ENCODE measurements at regions not wholly inside any gene's neighbourhood (a gene's known extent, or its start where the extent isn't known, plus 50 kb on each side); places are given as distances from the start of the nearest gene placed in this dataset.

DNA sequence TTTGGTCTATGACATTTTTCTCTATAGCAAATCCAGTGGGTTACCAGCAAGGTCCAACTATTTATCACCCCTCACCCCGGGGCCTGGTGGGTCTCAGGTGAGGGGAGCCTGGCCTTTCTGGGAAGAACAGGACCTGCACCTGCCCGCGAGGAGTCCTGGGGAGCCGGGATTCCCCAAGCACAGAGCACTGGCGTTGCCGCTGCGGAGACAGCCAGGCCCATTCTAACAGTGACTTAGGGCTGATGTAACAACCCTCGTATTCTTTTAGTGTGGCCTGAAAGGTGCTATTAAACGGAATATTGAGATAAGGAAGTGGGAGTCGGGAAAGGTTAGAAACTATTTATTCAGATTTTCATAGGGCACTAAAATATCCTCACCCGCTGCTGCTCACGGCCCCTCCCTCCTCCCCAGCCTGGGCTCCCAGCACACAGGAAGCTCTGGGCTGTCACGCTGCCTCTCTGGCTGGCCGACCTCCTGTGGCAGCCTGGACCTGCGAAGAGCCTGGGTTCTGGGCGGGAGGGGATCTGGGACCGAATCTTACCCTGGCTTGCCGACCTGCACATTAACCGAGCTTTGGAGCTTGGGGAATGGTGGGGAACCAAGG, 141.2 kb downstream of the MIAT start:
- no peaks in the 10 kb centered on the region for H3K79me2 ChIP-seq (ENCODE audit: control insufficient read depth in 1 of 2, insufficient read depth in 2 of 2, low read length in 2 of 2)
- H2BK15ac ChIP-seq (ENCODE audit: low read length), result no peak overlapping the region
- H3K18ac ChIP-seq (ENCODE audit: extremely low read depth, low read length), result peak overlapping the region; percentile 21; the same call in 1 of the 2 replicates
- H3K14ac ChIP-seq (ENCODE audit: insufficient read length), result no peak overlapping the region
- 63% methylated on average over 19 of the region's 19 CpGs; no CpG with 5 or more reads in 1 of the 2 experiments for WGBS, 2 experiments (ENCODE audit: extremely low coverage in 1 of 2, insufficient coverage in 1 of 2, insufficient read length in 1 of 2, insufficient replicate concordance in 2 of 2, low coverage in 1 of 2, low lambda C conversion rate in 2 of 2, missing lambda C conversion rate in 1 of 2)
- no peak overlapping the region; the same call in 1 of the 2 replicates for H2BK5ac ChIP-seq (ENCODE audit: low read depth, low read length)
- no peak overlapping the region for H2AK5ac ChIP-seq (ENCODE audit: low read depth, low read length)
- H2BK120ac ChIP-seq (replicated peaks; ENCODE audit: low read depth, low read length), result no peak overlapping the region
- H3K36me3 ChIP-seq (ENCODE audit: control insufficient read depth in 2 of 4, insufficient read depth in 4 of 4, low read length in 3 of 4), result no peaks in the 10 kb centered on the region
- H2BK12ac ChIP-seq (ENCODE audit: low read depth, low read length), result no peak overlapping the region; the same call in 1 of the 2 replicates
- POLR2A ChIA-PET (ENCODE audit: partially characterized antibody), result no interaction called here
- H3K79me1 ChIP-seq (ENCODE audit: low read depth, low read length), result no peaks in the 10 kb centered on the region
- no peak overlapping the region for H2BK20ac ChIP-seq (ENCODE audit: low read length)
- no peak overlapping the region for H3K4me3 ChIP-seq (ENCODE audit: extremely low read depth in 1 of 4, insufficient read depth in 2 of 4, low read depth in 3 of 4, low read length in 4 of 4)
- H4K91ac ChIP-seq (replicated peaks; ENCODE audit: insufficient read length, low read length), result peak overlapping the region; percentile 29
- no peak overlapping the region for H4K5ac ChIP-seq (ENCODE audit: insufficient read length, low read depth, low read length)
- TF ChIP-seq CEBPB (IDR thresholded peaks at IDR 0.05; ENCODE audit: low read depth, low read length), result no peak
- no peak for TF ChIP-seq CREB1 (IDR thresholded peaks at IDR 0.05)
- TF ChIP-seq JUN (IDR thresholded peaks at IDR 0.05; ENCODE audit: low read depth, low read length), result no peak
- TF ChIP-seq NANOG (IDR thresholded peaks at IDR 0.05; ENCODE audit: insufficient read depth, low read depth, low read length, poor library complexity, severe bottlenecking), result no peak
- TF ChIP-seq ZNF274 (IDR thresholded peaks at IDR 0.05; ENCODE audit: borderline replicate concordance, extremely low read depth, low read length), result no peak
- TF ChIP-seq POLR2AphosphoS5 (IDR thresholded peaks at IDR 0.05; ENCODE audit: low read depth, low read length), result no peak
- no peak for TF ChIP-seq KDM5A (IDR thresholded peaks at IDR 0.05; ENCODE audit: low read length)
- no peak for TF ChIP-seq CBX5 (IDR thresholded peaks at IDR 0.05; ENCODE audit: low read depth, low read length)
- TF ChIP-seq TAF7 (optimal IDR thresholded peaks at IDR 0.05; ENCODE audit: borderline replicate concordance, low read depth, low read length), result no peak
- TF ChIP-seq BCL11A (IDR thresholded peaks at IDR 0.05; ENCODE audit: low read depth in 2 of 2, low read length in 2 of 2), result no peak
- no peak for TF ChIP-seq RXRA (IDR thresholded peaks at IDR 0.05; ENCODE audit: insufficient read depth, low read depth, low read length)
- CTCF ChIA-PET (ENCODE audit: partially characterized antibody), result interaction anchor here (0.7 to 0.8 kb wide), 2 partner anchors 32 to 85 kb away, joined by 3 read pairs; no protein-coding TSS in a partner anchor
- H3K23me2 ChIP-seq (ENCODE audit: low read depth, low read length), result no peaks in the 10 kb centered on the region; the same call in 1 of the 2 replicates
- H4K8ac ChIP-seq (ENCODE audit: extremely low read depth, insufficient read depth, low read length), result peak overlapping the region; percentile 75; the same call in 1 of the 2 replicates
- DNase-seq (ENCODE audit: low read depth in 1 of 2, low spot score in 2 of 2), result no peak
- no peaks in the 10 kb centered on the region for H3K9me3 ChIP-seq (ENCODE audit: insufficient read depth in 2 of 2, low read depth in 1 of 2, low read length in 1 of 2)
- FAIRE-seq, result no peak
- H2AFZ ChIP-seq (ENCODE audit: low read length), result no peak overlapping the region
- no peak overlapping the region for H3K4ac ChIP-seq (replicated peaks; ENCODE audit: insufficient read length, low read depth, low read length)
- H3K56ac ChIP-seq (replicated peaks; ENCODE audit: insufficient read length, low read depth, low read length), result no peak overlapping the region
- H3K4me2 ChIP-seq (ENCODE audit: insufficient read depth in 1 of 2, low read depth in 2 of 2, low read length in 2 of 2), result no peak overlapping the region
- no peak overlapping the region; a peak in 1 of 7 replicates for H3K9ac ChIP-seq (replicated peaks in 1 of 4; ENCODE audit: extremely low read depth in 1 of 4, low read depth in 3 of 4, low read length in 3 of 4)
- peaks cover 2 to 13% (median 7%) of the 10 kb centered on the region in 4 experiments for H3K4me1 ChIP-seq (replicated peaks in 1 of 4; ENCODE audit: control insufficient read depth in 3 of 4, insufficient read depth in 4 of 4, low read length in 3 of 4)
- no peaks in the 10 kb centered on the region for H4K20me1 ChIP-seq (replicated peaks in 1 of 2; ENCODE audit: control insufficient read depth in 1 of 2, insufficient read depth in 2 of 2, low read length in 2 of 2)
- H3K27me3 ChIP-seq (replicated peaks in 1 of 4; ENCODE audit: control insufficient read depth in 3 of 4, extremely low read depth in 1 of 4, insufficient read depth in 3 of 4, low read length in 3 of 4), result no peaks in the 10 kb centered on the region
- no peak overlapping the region for H3K23ac ChIP-seq (ENCODE audit: insufficient read length)
- H3K27ac ChIP-seq (ENCODE audit: low read depth, low read length), result no peak overlapping the region

Measured in H1 (cell line).